ENCODE measurements at regions not wholly inside any gene's neighbourhood (a gene's known extent, or its start where the extent isn't known, plus 50 kb on each side); places are given as distances from the start of the nearest gene placed in this dataset.

GRCh38 chr5:97449172-97449571 lies 266.1 kb upstream of the RIOK2 start:
- peaks cover 4% of the 10 kb centered on the region for H3K9me3 ChIP-seq (ENCODE audit: control insufficient read depth, insufficient read depth, low read length)
- H2BK15ac ChIP-seq (ENCODE audit: low read depth, low read length): no peak overlapping the region
- TF ChIP-seq NFE2L2 (IDR thresholded peaks at IDR 0.05; ENCODE audit: low read depth, low read length) (no peak), MXI1 (IDR thresholded peaks at IDR 0.05; ENCODE audit: borderline replicate concordance, low read depth, low read length) (no peak), ELK1 (IDR thresholded peaks at IDR 0.05; ENCODE audit: borderline replicate concordance, low read depth, low read length) (no peak), RFX5 (IDR thresholded peaks at IDR 0.05; ENCODE audit: low read depth, low read length) (no peak), RAD21 (IDR thresholded peaks at IDR 0.05; ENCODE audit: low read length) (no peak), CHD1 (IDR thresholded peaks at IDR 0.05; ENCODE audit: low read depth, low read length) (no peak), CEBPB (IDR thresholded peaks at IDR 0.05; ENCODE audit: low read depth, low read length) (no peak), RCOR1 (IDR thresholded peaks at IDR 0.05; ENCODE audit: insufficient replicate concordance, low read length) (no peak), USF2 (IDR thresholded peaks at IDR 0.05; ENCODE audit: low read depth, low read length) (no peak), FOS (IDR thresholded peaks at IDR 0.05; ENCODE audit: low read depth, low read length) (no peak), MAFK (IDR thresholded peaks at IDR 0.05; ENCODE audit: low read depth, low read length) (no peak), BHLHE40 (IDR thresholded peaks at IDR 0.05; ENCODE audit: low read depth, low read length) (no peak), MAZ (IDR thresholded peaks at IDR 0.05; ENCODE audit: borderline replicate concordance, low read depth, low read length) (no peak), SMC3 (IDR thresholded peaks at IDR 0.05; ENCODE audit: low read depth, low read length) (no peak), POLR2A (IDR thresholded peaks at IDR 0.05; ENCODE audit: low read depth, low read length) (no peak), CTCF (conservative IDR thresholded peaks at IDR 0.05; ENCODE audit: low read depth, low read length) (no peak)
- ATAC-seq (ENCODE audit: low read depth) (no peak), DNase-seq (no peak)
- no peak overlapping the region for H3K14ac ChIP-seq (replicated peaks; ENCODE audit: low read depth, low read length)
- in situ Hi-C loops (cut with MboI; ENCODE audit: low sequenced_read_pairs) (no loop called here), intact Hi-C loops (cut with micrococcal nuclease) (no loop called here), dilution Hi-C loops (cut with HindIII; ENCODE audit: low sequenced_read_pairs, unreplicated experiment) (no loop called here)
- no peak overlapping the region for H3K18ac ChIP-seq (ENCODE audit: low read depth, low read length)
- H3K9ac ChIP-seq (ENCODE audit: low read depth, low read length): no peak overlapping the region
- no peak overlapping the region for H4K8ac ChIP-seq (ENCODE audit: low read depth in 2 of 2, low read length in 2 of 2)
- ChIA-PET POLR2A (ENCODE audit: unreplicated experiment) (no interaction called here), CTCF (no interaction called here)
- H3K4ac ChIP-seq (ENCODE audit: low read depth, low read length): no peak overlapping the region
- H3K27ac ChIP-seq (ENCODE audit: insufficient read depth, low read length): no peak overlapping the region
- no peaks in the 10 kb centered on the region for H3K9me1 ChIP-seq (ENCODE audit: insufficient read depth, low read length)
- H4K20me1 ChIP-seq (ENCODE audit: insufficient read depth, low read length): no peaks in the 10 kb centered on the region
- WGBS, 2 experiments (ENCODE audit: extremely low coverage in 2 of 2, insufficient read length in 1 of 2): 83% methylated on average over 1 of the region's 3 CpGs; no CpG with 5 or more reads in 1 of the 2 experiments
- no peak overlapping the region for H3K4me3 ChIP-seq (ENCODE audit: insufficient read depth, low read depth, low read length)
- H3K79me1 ChIP-seq (ENCODE audit: low read depth in 1 of 2, low read length in 2 of 2): no peaks in the 10 kb centered on the region
- H2BK120ac ChIP-seq (ENCODE audit: low read depth, low read length): no peak overlapping the region
- no peak overlapping the region for H3K23ac ChIP-seq (ENCODE audit: low read depth, low read length)
- H2AK9ac ChIP-seq (replicated peaks; ENCODE audit: low read depth, low read length, poor library complexity): no peak overlapping the region
- H3K4me2 ChIP-seq (ENCODE audit: low read depth, low read length): no peak overlapping the region
- no peak overlapping the region for H2AFZ ChIP-seq (replicated peaks; ENCODE audit: low read length, poor library complexity)
- H3K36me3 ChIP-seq (ENCODE audit: control insufficient read depth, insufficient read depth, low read length): no peaks in the 10 kb centered on the region
- no peak overlapping the region for H4K91ac ChIP-seq (ENCODE audit: insufficient read depth, low read depth, low read length)
- H2BK20ac ChIP-seq (ENCODE audit: low read depth, low read length): no peak overlapping the region
- H2AK5ac ChIP-seq (ENCODE audit: low read depth, low read length): no peak overlapping the region
- no peak overlapping the region for H3K56ac ChIP-seq (ENCODE audit: extremely low read depth, insufficient read depth, low read length)
- no peaks in the 10 kb centered on the region for H3K27me3 ChIP-seq (ENCODE audit: control insufficient read depth, insufficient read depth, low read length)
- H3K4me1 ChIP-seq (ENCODE audit: control insufficient read depth, insufficient read depth, low read length): no peaks in the 10 kb centered on the region
- no TSS peak for BruUV-seq (replicated peaks)
- no peak overlapping the region for H4K5ac ChIP-seq (ENCODE audit: low read depth, low read length)
- H2BK5ac ChIP-seq (ENCODE audit: low read depth, low read length, poor library complexity, severe bottlenecking): no peak overlapping the region
